Thymus (tissue), 11 donors: ENCODE measurements at regions not wholly inside any gene's neighbourhood (a gene's known extent, or its start where the extent isn't known, plus 50 kb on each side); places are given as distances from the start of the nearest gene placed in this dataset.

Experiments used
- DNase-seq, 9 donors: peaks; one replicate each; pipeline ENCODE4 v3.0.0-alpha.2; 2013; ENCODE audit warnings: low spot score in 9 of 9, low read depth in 6 of 9, missing footprints in 1 of 9
- H3K27ac ChIP-seq, 2 donors: one replicate each; pipeline ENCODE4 v1.5.1; 2013; ENCODE audit warnings: control low read depth in 1 of 2, low read depth in 1 of 2, low read length in 1 of 2, mild to moderate bottlenecking in 1 of 2, moderate library complexity in 1 of 2
- H3K27me3 ChIP-seq, 2 donors: one replicate each; pipeline ENCODE4 v1.5.1; 2013; ENCODE audit warnings: low read length in 1 of 2; ENCODE audit not compliant: control insufficient read depth in 2 of 2, insufficient read depth in 1 of 2
- H3K36me3 ChIP-seq, 2 donors: one replicate each; pipeline ENCODE4 v1.5.1; 2013; ENCODE audit warnings: low read length in 1 of 2, mild to moderate bottlenecking in 1 of 2, moderate library complexity in 1 of 2; ENCODE audit not compliant: control insufficient read depth in 2 of 2, insufficient read depth in 2 of 2
- H3K4me1 ChIP-seq, 2 donors: one replicate each; pipeline ENCODE4 v1.5.1; 2013; ENCODE audit warnings: low read length in 2 of 2; ENCODE audit not compliant: control insufficient read depth in 2 of 2, insufficient read depth in 2 of 2
- H3K4me3 ChIP-seq, 2 donors: one replicate each; pipeline ENCODE4 v1.5.1; 2013; ENCODE audit warnings: low read length in 2 of 2, control low read depth in 1 of 2, mild to moderate bottlenecking in 1 of 2
- H3K9me3 ChIP-seq, 2 donors: one replicate each; pipeline ENCODE4 v1.5.1; 2013; ENCODE audit warnings: low read length in 1 of 2, mild to moderate bottlenecking in 1 of 2; ENCODE audit not compliant: control insufficient read depth in 2 of 2, insufficient read depth in 1 of 2
- WGBS: extraction: QIAGEN DNeasy Blood & Tissue Kit; methylation state at CpG from one replicate; pipeline ENCODE4 v1.1.7; 2013; 5-methylcytosine and 5-hydroxymethylcytosine counted together
- donor health status: healthy.

- no peaks in the 10 kb centered on the region for H3K36me3 ChIP-seq
- H3K4me1 ChIP-seq, result no peaks in the 10 kb centered on the region
- no peak overlapping the region for H3K4me3 ChIP-seq
- no peaks in the 10 kb centered on the region for H3K9me3 ChIP-seq
- no peak overlapping the region for H3K27ac ChIP-seq
- no peak for DNase-seq
- WGBS, result 90% methylated on average over 2 of the region's 2 CpGs
- H3K27me3 ChIP-seq, result no peaks in the 10 kb centered on the region
Observed at GRCh38 chr4:58502839-58503238, 1392.7 kb upstream of the IGFBP7 start.

GRCh38 chr4:58499182-58499581 lies 1389.0 kb upstream of the IGFBP7 start:
- DNase-seq, result no peak
- peaks cover 0 to 11% of the 10 kb centered on the region in 2 donors for H3K9me3 ChIP-seq
- no peaks in the 10 kb centered on the region for H3K36me3 ChIP-seq
- H3K27ac ChIP-seq, result no peak overlapping the region
- H3K4me3 ChIP-seq, result no peak overlapping the region
- no peaks in the 10 kb centered on the region for H3K4me1 ChIP-seq
- no peaks in the 10 kb centered on the region for H3K27me3 ChIP-seq

GRCh38 chr4:58491620-58492019 lies 1381.4 kb upstream of the IGFBP7 start:
- no peaks in the 10 kb centered on the region for H3K27me3 ChIP-seq
- DNase-seq, result no peak
- H3K9me3 ChIP-seq, result peaks cover 0 to 16% of the 10 kb centered on the region in 2 donors
- no peak overlapping the region for H3K27ac ChIP-seq
- no peak overlapping the region for H3K4me3 ChIP-seq
- WGBS, result 91% methylated on average over 2 of the region's 2 CpGs
- no peaks in the 10 kb centered on the region for H3K4me1 ChIP-seq
- no peaks in the 10 kb centered on the region for H3K36me3 ChIP-seq

GRCh38 chr4:58477950-58478349 lies 1367.8 kb upstream of the IGFBP7 start:
- no peak overlapping the region for H3K27ac ChIP-seq
- no peaks in the 10 kb centered on the region for H3K9me3 ChIP-seq
- no peak overlapping the region for H3K4me3 ChIP-seq
- no peaks in the 10 kb centered on the region for H3K27me3 ChIP-seq
- no peak for DNase-seq
- no peaks in the 10 kb centered on the region for H3K36me3 ChIP-seq
- H3K4me1 ChIP-seq, result no peaks in the 10 kb centered on the region
- WGBS, result 90% methylated on average over 1 of the region's 1 CpG

GRCh38 chr4:58477513-58477912 lies 1367.3 kb upstream of the IGFBP7 start:
- no peak overlapping the region for H3K4me3 ChIP-seq
- no peaks in the 10 kb centered on the region for H3K27me3 ChIP-seq
- no peaks in the 10 kb centered on the region for H3K4me1 ChIP-seq
- H3K36me3 ChIP-seq, result no peaks in the 10 kb centered on the region
- no peak overlapping the region for H3K27ac ChIP-seq
- 92% methylated on average over 3 of the region's 3 CpGs for WGBS
- no peaks in the 10 kb centered on the region for H3K9me3 ChIP-seq
- no peak for DNase-seq

GRCh38 chr4:58475097-58475496 lies 1364.9 kb upstream of the IGFBP7 start:
- Histone ChIP-seq H3K4me3 (no peak overlapping the region), H3K4me1 (no peaks in the 10 kb centered on the region), H3K36me3 (no peaks in the 10 kb centered on the region), H3K27me3 (no peaks in the 10 kb centered on the region), H3K9me3 (no peaks in the 10 kb centered on the region), H3K27ac (no peak overlapping the region)
- 66% methylated on average over 2 of the region's 2 CpGs for WGBS
- DNase-seq, result no peak

GRCh38 chr4:58465031-58465430 lies 1354.8 kb upstream of the IGFBP7 start:
- H3K36me3 ChIP-seq, result no peaks in the 10 kb centered on the region
- peaks cover 1 to 12% of the 10 kb centered on the region in 2 donors for H3K9me3 ChIP-seq
- no peak overlapping the region for H3K27ac ChIP-seq
- no peaks in the 10 kb centered on the region for H3K4me1 ChIP-seq
- no peak for DNase-seq
- H3K4me3 ChIP-seq, result no peak overlapping the region
- WGBS, result 87% methylated on average over 13 of the region's 13 CpGs
- H3K27me3 ChIP-seq, result no peaks in the 10 kb centered on the region

GRCh38 chr4:58456727-58457384 lies 1346.7 kb upstream of the IGFBP7 start:
- WGBS, result 94% methylated on average over 26 of the region's 26 CpGs
- no peak for DNase-seq
- no peaks in the 10 kb centered on the region for H3K27me3 ChIP-seq

GRCh38 chr4:58453956-58454355 lies 1343.8 kb upstream of the IGFBP7 start:
- no peak overlapping the region for H3K27ac ChIP-seq
- H3K9me3 ChIP-seq, result peaks cover 2 to 26% of the 10 kb centered on the region in 2 donors
- H3K4me1 ChIP-seq, result no peaks in the 10 kb centered on the region
- 87% methylated on average over 6 of the region's 6 CpGs for WGBS
- DNase-seq, result no peak
- no peaks in the 10 kb centered on the region for H3K36me3 ChIP-seq
- no peak overlapping the region for H3K4me3 ChIP-seq
- H3K27me3 ChIP-seq, result no peaks in the 10 kb centered on the region

More at GRCh38 chr4:58456727-58457384, 1346.7 kb upstream of the IGFBP7 start:
- H3K36me3 ChIP-seq, result no peaks in the 10 kb centered on the region
- H3K9me3 ChIP-seq, result peaks cover 2 to 33% of the 10 kb centered on the region in 2 donors
- H3K27ac ChIP-seq, result no peak overlapping the region
- no peaks in the 10 kb centered on the region for H3K4me1 ChIP-seq
- no peak overlapping the region for H3K4me3 ChIP-seq
